Left renal cortex interstitium (tissue), 4 donors: ENCODE measurements at regions not wholly inside any gene's neighbourhood (a gene's known extent, or its start where the extent isn't known, plus 50 kb on each side); places are given as distances from the start of the nearest gene placed in this dataset.

ENCODE experiments used
- DNase-seq, 4 donors: peaks; one replicate each; pipeline ENCODE4 v3.0.0-alpha.2; 2013; ENCODE audit warnings: low read depth in 4 of 4, low spot score in 2 of 4, missing footprints in 1 of 4

DNA sequence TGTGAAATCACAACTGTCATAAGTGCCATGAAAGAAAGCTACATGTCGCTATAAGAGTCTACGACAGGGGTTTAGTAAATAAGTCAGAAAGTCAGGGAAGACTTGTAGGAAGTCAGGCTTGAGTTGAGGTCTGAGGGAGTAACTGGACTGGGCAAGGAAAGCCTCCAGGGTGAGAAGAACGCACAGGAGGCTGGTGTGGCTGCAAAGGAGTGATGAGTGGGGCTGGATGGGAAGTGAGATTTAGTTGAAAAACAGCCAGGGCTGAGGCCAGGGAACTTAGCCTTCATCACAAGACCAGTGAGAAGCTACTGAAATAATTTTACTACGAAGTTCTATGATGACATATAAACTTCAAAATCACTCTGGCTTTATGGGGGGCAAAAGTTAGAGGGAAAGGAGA is 763.7 kb upstream of the PHF14 start:
- no peak for DNase-seq

DNA sequence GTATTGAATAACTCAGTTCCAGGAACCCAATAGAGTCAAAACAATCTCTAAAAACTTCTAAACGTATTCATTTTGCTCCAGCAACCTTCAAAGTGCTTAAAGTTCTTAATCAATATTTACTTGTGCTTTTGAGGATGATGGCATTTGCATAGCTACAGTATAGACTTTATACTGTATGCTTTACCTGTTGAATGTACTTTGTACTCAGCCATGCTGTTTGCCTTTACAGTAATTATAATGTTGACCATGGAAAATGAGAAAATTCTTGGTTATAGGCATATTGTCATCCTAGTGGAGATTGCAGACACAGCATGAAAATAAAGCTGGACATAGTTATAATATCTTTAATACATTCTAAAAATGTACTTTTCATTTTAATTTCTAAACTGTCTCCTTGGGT is 762.7 kb upstream of the PHF14 start:
- DNase-seq = no peak

GRCh38 chr7:10211861-10212260 is 761.8 kb upstream of the PHF14 start:
- no peak for DNase-seq

- no peak for DNase-seq
These were observed 761.0 kb upstream of the PHF14 start for GRCh38 chr7:10212649-10213048.

GRCh38 chr7:10216462-10216861 is 757.2 kb upstream of the PHF14 start:
- DNase-seq = no peak

DNA sequence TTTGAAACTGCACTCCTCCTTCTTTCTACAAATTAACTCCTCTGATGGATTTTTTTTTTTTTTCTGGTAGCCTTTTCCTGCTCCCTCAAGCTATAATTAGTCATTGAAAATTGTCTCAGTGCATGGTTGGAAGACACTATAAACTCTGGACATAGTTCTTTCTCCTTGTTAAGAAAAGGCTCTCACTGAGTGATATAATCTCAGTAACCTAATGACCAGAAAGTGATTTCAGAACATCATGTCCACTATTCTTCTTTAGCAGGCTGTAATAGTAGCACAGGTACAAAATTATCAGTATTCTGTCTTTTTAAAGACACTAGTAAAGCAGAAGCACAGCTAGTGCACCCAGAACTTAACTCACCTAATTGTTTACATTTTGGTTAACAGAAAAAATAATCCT is 752.6 kb upstream of the PHF14 start:
- DNase-seq = no peak

DNA sequence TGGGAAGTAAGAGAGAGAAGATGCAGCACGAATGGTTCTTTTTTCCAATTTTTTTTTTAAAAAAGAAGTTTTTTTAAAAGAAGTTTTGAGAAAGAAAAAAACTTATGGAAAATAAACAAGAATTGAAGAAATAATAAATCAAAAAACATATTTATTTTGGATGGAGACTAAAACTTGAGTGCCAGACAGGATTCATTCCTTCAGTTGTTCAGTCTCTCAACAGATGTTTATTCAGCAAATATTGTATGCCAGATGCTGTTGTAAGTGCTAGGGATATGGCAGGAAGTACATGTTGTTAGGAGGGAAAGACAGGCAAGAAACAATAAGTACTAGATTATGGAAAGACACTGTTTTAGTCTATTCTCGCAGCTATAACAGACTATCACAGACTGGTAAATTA is 750.7 kb upstream of the PHF14 start:
- no peak for DNase-seq

DNA sequence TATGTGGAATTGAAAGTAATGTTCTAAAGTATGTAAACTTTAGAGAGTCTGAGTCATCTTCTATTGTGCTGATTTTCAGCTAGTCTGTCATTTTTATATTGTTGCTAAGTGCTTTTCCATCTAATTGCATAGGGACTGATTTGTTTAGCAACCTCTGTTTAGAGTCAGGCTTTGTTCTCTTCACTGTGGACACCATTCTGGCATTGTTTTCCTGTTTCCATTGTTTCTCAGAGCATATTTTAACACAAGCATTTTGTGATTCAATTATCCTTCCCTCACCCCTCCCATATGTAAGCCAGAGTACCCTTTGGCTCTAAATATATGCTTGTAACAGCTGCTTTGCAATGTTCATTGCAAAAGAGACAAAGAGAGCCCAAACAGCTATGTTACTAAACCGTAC is 748.4 kb upstream of the PHF14 start:
- DNase-seq = no peak

- DNase-seq = no peak
These were observed 736.4 kb upstream of the PHF14 start for GRCh38 chr7:10237306-10237705.

DNA sequence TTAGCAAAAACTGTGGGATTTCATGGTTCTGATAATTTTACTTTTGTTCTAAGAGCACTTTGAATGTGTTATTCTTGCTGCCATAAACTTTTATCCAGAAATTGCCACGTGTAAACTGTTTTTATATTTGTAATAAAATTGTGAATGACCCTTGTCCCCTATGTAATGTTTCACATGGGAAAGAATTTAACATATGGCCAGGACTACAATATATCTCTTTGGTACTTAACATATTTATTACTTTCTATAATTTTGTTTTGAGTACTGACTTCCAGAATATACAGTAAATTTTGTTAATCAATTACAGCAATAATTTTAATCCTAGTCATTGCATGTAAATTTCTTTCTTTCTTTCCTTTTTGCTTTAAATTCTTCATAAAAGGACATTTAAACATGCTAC is 735.0 kb upstream of the PHF14 start:
- DNase-seq = peak in 1 of 4 donors; percentile 23

DNA sequence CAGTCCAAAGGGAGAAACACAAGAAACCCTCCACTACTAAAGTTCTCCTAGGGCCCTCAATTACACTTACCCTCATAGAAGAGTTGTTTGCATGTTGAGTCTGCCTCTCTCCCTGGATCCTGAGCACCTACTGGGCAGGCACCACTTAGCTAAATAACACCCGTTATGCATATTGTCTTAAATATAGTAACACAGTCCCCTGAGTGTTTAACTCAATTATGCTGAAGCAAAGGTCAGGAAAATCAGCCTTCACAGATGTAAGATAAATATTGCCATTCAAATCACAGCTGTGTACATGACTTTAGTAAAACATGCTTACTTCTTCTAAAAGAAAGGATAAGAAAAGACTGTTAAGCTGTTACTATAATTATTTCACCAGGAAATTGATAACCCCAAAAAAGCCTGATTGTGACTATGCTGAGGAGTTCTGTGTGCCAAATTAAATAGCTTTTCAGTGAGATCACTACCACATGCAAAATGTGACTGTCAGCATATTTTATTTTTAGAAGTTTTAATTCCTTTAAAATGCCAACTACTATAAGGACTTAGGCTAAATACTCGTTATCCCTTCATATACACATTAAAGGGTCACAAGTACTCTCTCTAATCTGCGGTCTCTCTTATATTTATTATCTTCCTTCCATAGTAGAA is 733.9 kb upstream of the PHF14 start:
- peak in 1 of 4 donors; percentile 34 for DNase-seq

GRCh38 chr7:10245406-10245805 is 728.3 kb upstream of the PHF14 start:
- DNase-seq = no peak

DNA sequence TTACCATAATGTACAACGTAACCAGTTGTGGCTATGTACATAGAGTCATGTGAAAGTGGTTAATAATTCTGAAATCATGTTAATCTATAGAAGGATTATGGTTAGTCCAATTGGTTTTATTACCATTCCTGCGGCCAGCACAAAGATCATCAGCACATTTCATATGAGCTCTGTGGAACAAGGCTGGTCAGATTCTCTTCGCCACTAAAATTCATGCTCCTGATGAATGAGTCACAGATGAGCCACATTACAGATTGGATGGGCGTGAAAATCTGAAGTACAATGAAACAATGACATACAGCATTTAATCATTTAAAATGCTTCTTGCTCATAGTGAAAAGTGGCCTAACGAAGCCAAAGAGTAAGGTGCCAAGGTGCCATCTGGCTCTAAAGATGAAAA is 716.2 kb upstream of the PHF14 start:
- DNase-seq = no peak

GRCh38 chr7:10266976-10267375 is 706.7 kb upstream of the PHF14 start:
- DNase-seq = no peak

DNA sequence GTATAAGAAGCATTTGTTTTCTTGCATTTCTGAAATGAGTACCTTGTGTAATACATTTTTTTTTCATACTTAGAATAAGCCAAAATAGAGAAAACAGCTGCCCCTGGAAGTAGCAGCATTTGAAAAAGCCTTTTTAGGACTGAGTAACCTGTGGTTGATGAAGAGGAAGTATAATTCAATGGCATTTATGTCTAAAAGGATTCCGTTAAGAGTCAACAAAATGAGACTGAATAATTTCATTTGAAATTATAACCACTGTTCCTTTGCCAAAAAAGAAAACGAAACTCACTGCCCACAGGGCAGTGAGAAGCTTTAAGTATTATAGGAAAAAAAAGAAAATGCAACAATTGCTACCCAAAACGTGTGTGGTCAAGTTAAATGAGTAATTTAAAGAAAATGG is 705.6 kb upstream of the PHF14 start:
- DNase-seq = no peak

DNA sequence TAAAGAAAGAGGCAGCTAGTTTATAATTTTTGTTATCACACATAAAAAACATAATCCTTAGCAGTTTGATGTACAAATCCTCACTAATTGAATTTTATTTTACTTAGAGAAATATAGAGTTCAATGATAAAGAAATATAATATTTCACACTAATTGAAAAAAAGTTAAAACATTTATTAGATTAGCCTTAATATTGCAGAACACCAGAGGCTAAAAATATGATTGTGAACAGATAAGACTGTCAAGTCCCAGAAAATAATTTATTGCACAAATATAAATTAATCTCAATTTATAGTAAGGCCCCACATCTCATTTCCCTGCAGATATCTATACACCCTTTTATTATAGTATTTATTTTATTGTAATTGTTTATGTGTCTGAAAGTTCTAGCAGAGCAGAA is 690.8 kb upstream of the PHF14 start:
- no peak for DNase-seq

GRCh38 chr7:10284001-10284400 is 689.7 kb upstream of the PHF14 start:
- no peak for DNase-seq

DNA sequence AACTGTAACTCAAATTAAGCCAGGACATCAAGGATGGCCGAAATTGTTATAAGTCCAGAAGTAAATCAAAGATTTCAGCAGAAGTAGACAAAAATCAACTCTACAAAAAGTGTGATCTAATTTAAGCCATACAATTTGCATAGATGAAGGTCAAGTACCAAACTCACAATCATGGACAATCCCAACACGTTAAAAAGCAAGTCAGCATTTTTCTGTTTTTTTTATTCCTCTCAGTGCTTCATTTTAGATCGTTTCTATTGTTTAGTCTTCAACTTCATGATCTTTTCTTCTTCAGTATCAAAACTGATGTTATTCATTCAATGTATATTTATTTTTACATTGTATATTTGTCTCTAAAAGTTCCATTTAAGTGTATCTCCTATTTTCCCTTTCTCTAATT is 674.3 kb upstream of the PHF14 start:
- no peak for DNase-seq

- peak in 1 of 4 donors; percentile 9 for DNase-seq
These were observed 673.1 kb upstream of the PHF14 start for GRCh38 chr7:10300577-10300976.

- no peak for DNase-seq
These were observed 665.4 kb upstream of the PHF14 start for GRCh38 chr7:10308276-10308675.

DNA sequence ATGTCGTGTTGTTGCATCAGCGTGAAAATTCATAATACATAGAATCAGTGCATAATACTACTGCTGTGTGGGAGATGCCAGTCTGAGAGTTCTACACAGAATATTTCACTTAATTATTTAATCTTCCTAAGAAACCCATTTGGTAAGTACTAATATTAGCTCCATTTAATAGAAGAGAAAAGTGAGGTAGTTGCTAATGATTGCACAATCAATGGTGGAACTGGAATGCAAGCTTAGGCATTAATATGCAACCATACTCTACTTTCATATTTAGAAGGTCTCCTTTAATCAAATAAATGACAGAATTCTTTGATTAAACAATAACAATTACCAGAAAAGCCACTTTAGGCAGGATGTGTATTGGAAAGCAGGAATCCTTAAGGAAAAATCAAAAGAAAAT is 660.7 kb upstream of the PHF14 start:
- no peak for DNase-seq

GRCh38 chr7:10315881-10316280 is 657.8 kb upstream of the PHF14 start:
- no peak for DNase-seq

DNA sequence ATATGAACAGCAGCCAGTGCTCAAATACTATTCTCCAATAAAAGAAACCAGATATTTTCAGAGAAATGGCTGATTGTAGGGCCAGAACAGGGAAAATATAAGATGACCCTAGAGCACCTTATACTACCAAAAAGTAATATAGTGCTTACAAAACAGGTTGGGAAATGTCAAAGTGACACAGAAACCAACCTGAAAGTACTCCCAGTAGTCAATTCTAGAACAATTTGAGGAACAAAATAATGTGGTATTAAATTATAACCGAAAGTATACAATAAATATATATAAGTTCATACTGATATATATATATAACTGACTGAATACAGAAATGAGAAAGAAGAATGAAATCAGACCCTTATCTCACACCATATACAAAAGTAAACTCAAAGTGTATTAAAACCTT is 657.2 kb upstream of the PHF14 start:
- no peak for DNase-seq
